Tibial nerve (tissue), 3 donors: ENCODE measurements at regions not wholly inside any gene's neighbourhood (a gene's known extent, or its start where the extent isn't known, plus 50 kb on each side); places are given as distances from the start of the nearest gene placed in this dataset.

Experiments used
- POLR2A ChIP-seq, 2 donors: fragments of 450-650 bp; IDR thresholded peaks; one replicate each; pipeline ENCODE4 v1.6.1; 2017; ENCODE audit warnings: antibody characterized with exemption in 2 of 2, mild to moderate bottlenecking in 2 of 2, moderate library complexity in 2 of 2
- TF ChIP-seq, protein P1 (sequence below), 5 experiments: fragments of 200-600 bp in 3 of 5; fragments of 450-650 bp in 2 of 5; sonication (generic) in 3 of 5; IDR thresholded peaks; one replicate each; pipeline ENCODE4 v1.5.1; 2016 to 2019; ENCODE audit warnings: antibody characterized with exemption in 5 of 5, mild to moderate bottlenecking in 3 of 5, moderate library complexity in 2 of 5

DNA sequence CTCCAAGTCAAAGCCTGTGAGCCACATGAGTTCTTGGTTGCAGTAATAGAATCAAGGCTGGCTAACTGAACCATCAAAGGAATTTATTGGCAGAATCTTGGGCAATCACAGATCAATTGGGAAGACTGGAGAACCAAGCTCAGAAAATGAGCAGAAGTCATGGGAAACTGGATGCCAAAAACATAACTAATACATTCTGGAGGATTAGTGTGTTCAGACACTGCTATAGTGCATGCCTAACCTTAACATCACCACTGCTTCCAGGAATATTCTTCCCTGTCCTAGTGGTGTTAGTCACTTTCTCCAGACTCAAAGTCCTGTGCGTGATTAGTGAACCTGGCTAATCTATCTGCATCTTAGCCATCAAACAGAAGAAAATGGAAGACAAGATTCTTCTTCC lies 843.7 kb downstream of the EFNA5 start:
- TF ChIP-seq, protein P1, sequence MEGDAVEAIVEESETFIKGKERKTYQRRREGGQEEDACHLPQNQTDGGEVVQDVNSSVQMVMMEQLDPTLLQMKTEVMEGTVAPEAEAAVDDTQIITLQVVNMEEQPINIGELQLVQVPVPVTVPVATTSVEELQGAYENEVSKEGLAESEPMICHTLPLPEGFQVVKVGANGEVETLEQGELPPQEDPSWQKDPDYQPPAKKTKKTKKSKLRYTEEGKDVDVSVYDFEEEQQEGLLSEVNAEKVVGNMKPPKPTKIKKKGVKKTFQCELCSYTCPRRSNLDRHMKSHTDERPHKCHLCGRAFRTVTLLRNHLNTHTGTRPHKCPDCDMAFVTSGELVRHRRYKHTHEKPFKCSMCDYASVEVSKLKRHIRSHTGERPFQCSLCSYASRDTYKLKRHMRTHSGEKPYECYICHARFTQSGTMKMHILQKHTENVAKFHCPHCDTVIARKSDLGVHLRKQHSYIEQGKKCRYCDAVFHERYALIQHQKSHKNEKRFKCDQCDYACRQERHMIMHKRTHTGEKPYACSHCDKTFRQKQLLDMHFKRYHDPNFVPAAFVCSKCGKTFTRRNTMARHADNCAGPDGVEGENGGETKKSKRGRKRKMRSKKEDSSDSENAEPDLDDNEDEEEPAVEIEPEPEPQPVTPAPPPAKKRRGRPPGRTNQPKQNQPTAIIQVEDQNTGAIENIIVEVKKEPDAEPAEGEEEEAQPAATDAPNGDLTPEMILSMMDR (IDR thresholded peaks at IDR 0.05) = no peak
- TF ChIP-seq POLR2A (IDR thresholded peaks at IDR 0.05) = no peak
